ENCODE measurements at regions not wholly inside any gene's neighbourhood (a gene's known extent, or its start where the extent isn't known, plus 50 kb on each side); places are given as distances from the start of the nearest gene placed in this dataset.

GRCh38 chr12:118633071-118633470 is 256.7 kb downstream of the SUDS3 start:
- DNase-seq, result no peak
- Mint-ChIP-seq H3K4me3 (ENCODE audit: low read depth, unreplicated experiment) (no peak overlapping the region), H3K4me1 (ENCODE audit: low read depth, unreplicated experiment) (no peaks in the 10 kb centered on the region), H3K9me3 (ENCODE audit: low read depth, unreplicated experiment) (peaks cover 3% of the 10 kb centered on the region), H3K36me3 (ENCODE audit: insufficient read depth, unreplicated experiment) (no peaks in the 10 kb centered on the region), H3K27me3 (ENCODE audit: unreplicated experiment) (peaks cover 4% of the 10 kb centered on the region), H3K27ac (ENCODE audit: unreplicated experiment) (no peak overlapping the region)
- CTCF ChIA-PET, result no interaction called here
- no peak for TF ChIP-seq CTCF (IDR thresholded peaks at IDR 0.05; ENCODE audit: unreplicated experiment)
- BruUV-seq (replicated peaks), result no TSS peak
- intact Hi-C loops (cut with micrococcal nuclease; ENCODE audit: unreplicated experiment), result no loop called here

DNA sequence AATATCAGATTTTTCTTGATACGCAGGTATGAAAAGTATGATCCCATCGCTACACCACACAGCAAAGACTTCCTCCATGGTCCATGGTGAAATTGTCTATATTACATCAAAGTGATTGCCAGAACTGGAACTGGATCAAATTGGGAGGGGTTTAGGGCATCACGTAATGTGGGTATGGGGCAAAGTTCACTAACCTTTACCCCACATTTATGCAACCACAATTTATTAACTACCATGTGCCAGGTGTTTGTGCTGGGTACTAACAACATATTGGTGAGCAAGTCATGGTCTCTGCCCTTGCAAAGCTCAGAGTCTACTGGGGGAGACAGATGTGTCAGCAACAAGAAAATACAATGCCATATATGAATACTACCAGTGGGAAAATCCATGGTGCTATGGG is 258.9 kb downstream of the SUDS3 start:
- Mint-ChIP-seq H3K9me3 (ENCODE audit: low read depth, unreplicated experiment) (peaks cover 6% of the 10 kb centered on the region), H3K27ac (ENCODE audit: unreplicated experiment) (no peak overlapping the region), H3K4me1 (ENCODE audit: low read depth, unreplicated experiment) (no peaks in the 10 kb centered on the region), H3K4me3 (ENCODE audit: low read depth, unreplicated experiment) (no peak overlapping the region), H3K36me3 (ENCODE audit: insufficient read depth, unreplicated experiment) (no peaks in the 10 kb centered on the region), H3K27me3 (ENCODE audit: unreplicated experiment) (peaks cover 17% of the 10 kb centered on the region)
- no peak for TF ChIP-seq CTCF (IDR thresholded peaks at IDR 0.05; ENCODE audit: unreplicated experiment)
- intact Hi-C loops (cut with micrococcal nuclease; ENCODE audit: unreplicated experiment), result no loop called here
- CTCF ChIA-PET, result no interaction called here
- DNase-seq, result no peak
- no TSS peak for BruUV-seq (replicated peaks)

- intact Hi-C loops (cut with micrococcal nuclease; ENCODE audit: unreplicated experiment), result no loop called here
- BruUV-seq (replicated peaks), result no TSS peak
- Mint-ChIP-seq H3K4me1 (ENCODE audit: low read depth, unreplicated experiment) (no peaks in the 10 kb centered on the region), H3K9me3 (ENCODE audit: low read depth, unreplicated experiment) (peaks cover 6% of the 10 kb centered on the region), H3K36me3 (ENCODE audit: insufficient read depth, unreplicated experiment) (no peaks in the 10 kb centered on the region), H3K27me3 (ENCODE audit: unreplicated experiment) (peaks cover 17% of the 10 kb centered on the region), H3K4me3 (ENCODE audit: low read depth, unreplicated experiment) (no peak overlapping the region), H3K27ac (ENCODE audit: unreplicated experiment) (no peak overlapping the region)
- DNase-seq, result no peak
- CTCF ChIA-PET, result interaction anchor here (0.6 kb wide), 1 partner anchor 481 kb away, joined by 3 read pairs; no protein-coding TSS in a partner anchor
- TF ChIP-seq CTCF (IDR thresholded peaks at IDR 0.05; ENCODE audit: unreplicated experiment), result no peak
Observed at GRCh38 chr12:118637767-118638370, 261.5 kb downstream of the SUDS3 start.

DNA sequence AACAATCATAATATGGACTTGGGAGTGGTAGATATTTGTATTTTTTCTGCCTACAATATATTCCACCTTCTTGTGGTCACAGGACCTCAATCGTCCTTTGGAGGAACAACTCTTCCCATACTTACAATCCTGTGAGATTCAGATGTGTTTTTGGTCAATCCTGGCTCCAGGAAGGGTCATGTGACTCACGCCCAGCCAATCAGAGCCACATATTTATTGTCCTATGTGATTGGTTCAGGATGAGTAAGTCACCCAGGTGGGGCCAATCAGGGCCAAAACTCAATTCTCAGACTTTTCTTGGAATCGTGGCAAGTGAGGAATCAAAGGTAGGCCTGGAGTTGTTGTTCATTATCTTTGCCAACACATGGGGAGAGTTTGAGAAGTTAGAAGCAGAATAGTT is 264.9 kb downstream of the SUDS3 start:
- no peak for DNase-seq

More for the DNA sequence above, 264.9 kb downstream of the SUDS3 start:
- Mint-ChIP-seq H3K4me1 (ENCODE audit: low read depth, unreplicated experiment) (no peaks in the 10 kb centered on the region), H3K36me3 (ENCODE audit: insufficient read depth, unreplicated experiment) (no peaks in the 10 kb centered on the region), H3K27ac (ENCODE audit: unreplicated experiment) (no peak overlapping the region), H3K9me3 (ENCODE audit: low read depth, unreplicated experiment) (peaks cover 3% of the 10 kb centered on the region), H3K27me3 (ENCODE audit: unreplicated experiment) (peaks cover 17% of the 10 kb centered on the region), H3K4me3 (ENCODE audit: low read depth, unreplicated experiment) (no peak overlapping the region)
- no peak for TF ChIP-seq CTCF (IDR thresholded peaks at IDR 0.05; ENCODE audit: unreplicated experiment)
- CTCF ChIA-PET, result interaction anchor here (0.6 kb wide), 1 partner anchor 10 kb away, joined by 7 read pairs; no protein-coding TSS in a partner anchor
- no TSS peak for BruUV-seq (replicated peaks)
- intact Hi-C loops (cut with micrococcal nuclease; ENCODE audit: unreplicated experiment), result no loop called here

All from Calu3 (cell line).